Tibial nerve (tissue), 4 donors: ENCODE measurements at regions not wholly inside any gene's neighbourhood (a gene's known extent, or its start where the extent isn't known, plus 50 kb on each side); places are given as distances from the start of the nearest gene placed in this dataset.

Experiments used
- CTCF ChIP-seq, 5 experiments: fragments of 200-600 bp in 3 of 5; fragments of 450-650 bp in 2 of 5; sonication (generic) in 3 of 5; IDR thresholded peaks; one replicate each; pipeline ENCODE4 v1.5.1; 2016 to 2019; ENCODE audit warnings: antibody characterized with exemption in 5 of 5, mild to moderate bottlenecking in 3 of 5, moderate library complexity in 2 of 5
- EP300 ChIP-seq, 2 donors: sonication (generic); formaldehyde crosslinking; IDR thresholded peaks; one replicate each; pipeline ENCODE4 v1.6.1; 2017; ENCODE audit warnings: antibody characterized with exemption in 2 of 2, mild to moderate bottlenecking in 1 of 2
- POLR2A ChIP-seq, 2 donors: fragments of 450-650 bp; IDR thresholded peaks; one replicate each; pipeline ENCODE4 v1.6.1; 2017; ENCODE audit warnings: antibody characterized with exemption in 2 of 2, mild to moderate bottlenecking in 2 of 2, moderate library complexity in 2 of 2

- TF ChIP-seq CTCF (IDR thresholded peaks at IDR 0.05) (no peak), POLR2A (IDR thresholded peaks at IDR 0.05) (no peak), EP300 (IDR thresholded peaks at IDR 0.05) (no peak)
These were observed 476.9 kb upstream of the SLIT2 start for GRCh38 chr4:19774690-19775256.
